GM19193 (cell line): ENCODE measurements at regions not wholly inside any gene's neighbourhood (a gene's known extent, or its start where the extent isn't known, plus 50 kb on each side); places are given as distances from the start of the nearest gene placed in this dataset.

Experiments used
- POLR2A ChIP-seq: IDR thresholded peaks from 4 replicates; pipeline ENCODE4 v1.6.1; 2011; ENCODE audit not compliant: insufficient read depth, insufficient read length; ENCODE audit errors: extremely low read depth

- no peak for TF ChIP-seq POLR2A
Observed at GRCh38 chr12:123041811-123042655, 61.6 kb downstream of the ARL6IP4 start.

- no peak for TF ChIP-seq POLR2A
Observed at GRCh38 chr12:123041042-123041531, 60.6 kb downstream of the ARL6IP4 start.

- TF ChIP-seq POLR2A: no peak
Observed at GRCh38 chr12:123040106-123040505, 59.6 kb downstream of the ARL6IP4 start.

- no peak for TF ChIP-seq POLR2A
Observed at GRCh38 chr12:123038966-123039365, 58.5 kb downstream of the ARL6IP4 start.

GRCh38 chr12:123038486-123038885 lies 58.0 kb downstream of the ARL6IP4 start:
- TF ChIP-seq POLR2A: no peak

GRCh38 chr12:123037791-123038190 lies 57.3 kb downstream of the ARL6IP4 start:
- TF ChIP-seq POLR2A: no peak

GRCh38 chr12:123036466-123037285 lies 56.2 kb downstream of the ARL6IP4 start:
- no peak for TF ChIP-seq POLR2A

GRCh38 chr12:123035841-123036240 lies 55.4 kb downstream of the ARL6IP4 start:
- TF ChIP-seq POLR2A: no peak

GRCh38 chr12:123034865-123035264 lies 54.4 kb downstream of the ARL6IP4 start:
- no peak for TF ChIP-seq POLR2A

GRCh38 chr12:123034022-123034541 lies 53.6 kb downstream of the ARL6IP4 start:
- no peak for TF ChIP-seq POLR2A

- TF ChIP-seq POLR2A: no peak
Observed at GRCh38 chr12:123033392-123034021, 53.0 kb downstream of the ARL6IP4 start.

- TF ChIP-seq POLR2A: no peak
Observed at GRCh38 chr12:123032736-123033391, 52.4 kb downstream of the ARL6IP4 start.
